Stimulated activated CD4-positive, alpha-beta T cell treated with anti-CD3 and anti-CD28 coated beads, TNF-alpha, amount 100 ng/mL, for 24 hours (primary cell): ENCODE measurements at regions not wholly inside any gene's neighbourhood (a gene's known extent, or its start where the extent isn't known, plus 50 kb on each side); places are given as distances from the start of the nearest gene placed in this dataset.

ENCODE experiments used
- DNase-seq, 3 experiments: peaks; one replicate each; pipeline ENCODE4 v3.0.0-alpha.2; 2020; ENCODE audit warnings: low read depth in 3 of 3

DNA sequence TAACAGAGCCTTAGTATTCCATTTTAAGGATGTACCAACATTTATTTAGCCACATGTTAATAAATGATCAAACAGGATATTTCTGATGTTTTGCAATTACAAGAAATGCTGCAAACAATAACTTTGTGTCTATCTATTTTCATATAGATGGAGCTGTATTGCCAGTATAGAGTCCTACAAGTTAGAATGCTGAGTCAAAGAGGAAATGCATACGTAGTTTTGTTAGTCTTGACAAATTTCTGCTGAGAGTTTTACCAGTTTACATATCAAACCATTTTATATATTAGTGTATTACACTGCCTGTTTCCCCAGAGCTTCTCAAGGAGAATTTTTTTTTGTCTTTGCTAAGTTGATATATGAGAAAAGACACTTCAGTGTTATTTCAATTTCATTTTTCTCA lies 541.7 kb downstream of the SLC16A7 start:
- no peak for DNase-seq

GRCh38 chr12:60138526-60138925 lies 542.7 kb downstream of the SLC16A7 start:
- DNase-seq: no peak

- no peak for DNase-seq
These were observed 548.6 kb downstream of the SLC16A7 start for GRCh38 chr12:60144395-60144794.

DNA sequence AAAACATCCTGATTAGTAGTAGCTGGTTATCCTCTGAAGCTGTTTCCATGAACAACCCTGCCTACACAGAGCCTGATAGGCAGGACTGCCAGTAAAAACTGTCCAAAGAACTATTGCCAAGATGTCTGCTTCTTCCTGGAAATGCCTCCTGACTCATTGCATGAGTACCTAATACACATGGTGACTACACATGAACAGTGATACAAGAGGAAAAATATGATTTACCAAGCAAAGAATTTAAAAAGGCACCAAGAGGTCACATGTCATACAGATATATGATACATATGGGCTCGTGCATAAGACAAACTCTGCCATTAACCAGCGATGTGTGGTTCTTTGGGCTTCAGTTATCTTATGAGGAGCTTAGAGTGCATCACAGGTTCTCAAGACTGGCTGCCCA lies 552.3 kb downstream of the SLC16A7 start:
- no peak for DNase-seq

- DNase-seq: no peak
These were observed 553.0 kb downstream of the SLC16A7 start for GRCh38 chr12:60148831-60149230.

GRCh38 chr12:60152756-60153155 lies 556.9 kb downstream of the SLC16A7 start:
- no peak for DNase-seq

DNA sequence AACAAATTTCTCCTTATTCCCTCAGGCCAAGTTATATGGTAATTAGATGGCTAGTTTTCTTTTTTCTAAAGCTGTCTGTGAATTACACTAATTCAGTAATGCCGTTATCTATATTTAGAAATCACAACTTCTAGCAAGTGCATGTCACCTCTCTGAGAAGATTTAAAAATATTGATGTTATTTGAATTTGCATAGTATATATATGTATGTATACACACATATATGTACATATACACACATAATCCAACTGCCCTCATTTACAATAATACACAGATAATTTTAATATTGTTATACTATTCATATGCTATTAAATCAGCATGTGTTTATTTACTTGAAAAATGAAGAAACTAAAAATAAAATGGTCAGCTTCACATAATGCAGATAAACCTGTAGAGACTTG lies 563.9 kb downstream of the SLC16A7 start:
- no peak for DNase-seq

DNA sequence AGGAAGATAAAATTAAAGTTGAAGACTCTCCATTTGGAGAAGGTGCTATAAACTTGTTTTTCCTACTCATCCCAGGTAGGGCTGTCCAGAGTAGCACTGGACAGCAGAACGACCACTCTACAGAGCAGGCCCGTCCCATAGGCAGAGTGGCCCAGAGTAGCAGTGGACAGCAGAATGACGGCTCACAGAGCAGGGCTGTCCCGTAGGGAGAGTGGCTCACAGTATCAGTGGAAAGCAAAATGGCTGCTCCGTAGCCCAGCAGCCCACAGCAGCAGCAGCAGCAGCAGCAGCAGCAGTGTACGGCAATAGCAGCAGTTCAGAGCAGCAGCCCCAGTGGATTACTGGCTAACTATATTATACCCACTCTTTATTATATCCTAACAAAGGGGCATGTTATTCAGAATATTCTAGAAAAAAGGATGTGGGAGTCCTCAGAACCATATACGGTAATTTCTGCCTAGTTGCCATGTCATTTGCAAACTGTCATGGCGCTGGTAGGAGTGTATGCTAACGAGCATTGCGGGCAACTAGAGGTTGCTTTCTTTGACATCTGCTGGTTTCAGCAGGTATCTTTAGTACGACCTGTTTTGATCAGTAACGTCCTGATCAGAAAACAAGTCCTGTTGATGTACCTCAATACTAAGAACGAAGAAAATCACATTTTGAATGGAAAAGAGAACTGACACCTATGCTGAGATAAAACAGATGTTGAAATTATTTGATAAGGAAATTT lies 567.3 kb downstream of the SLC16A7 start:
- no peak for DNase-seq

DNA sequence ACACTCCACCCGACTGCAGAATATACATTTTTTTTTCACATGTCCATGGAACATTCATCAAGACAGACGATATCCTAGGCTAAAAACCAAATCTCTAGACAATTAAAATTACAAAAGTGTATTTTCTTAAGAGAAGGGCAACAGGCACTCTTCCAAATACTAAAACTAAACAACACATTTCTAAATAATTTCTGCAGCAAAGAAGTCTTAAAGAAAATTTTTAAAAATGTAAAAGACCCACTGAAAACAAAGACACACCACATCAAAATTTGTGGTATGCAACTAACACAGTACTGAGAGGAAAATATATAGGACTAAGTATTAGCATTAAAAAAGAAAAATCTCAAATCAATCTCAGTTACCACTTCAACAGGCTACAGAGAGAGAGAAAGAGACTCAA lies 570.0 kb downstream of the SLC16A7 start:
- DNase-seq: no peak

- DNase-seq: no peak
These were observed 572.6 kb downstream of the SLC16A7 start for GRCh38 chr12:60168441-60168840.

- DNase-seq: no peak
These were observed 574.1 kb downstream of the SLC16A7 start for GRCh38 chr12:60169904-60170303.

- no peak for DNase-seq
These were observed 576.7 kb downstream of the SLC16A7 start for GRCh38 chr12:60172266-60173211.

DNA sequence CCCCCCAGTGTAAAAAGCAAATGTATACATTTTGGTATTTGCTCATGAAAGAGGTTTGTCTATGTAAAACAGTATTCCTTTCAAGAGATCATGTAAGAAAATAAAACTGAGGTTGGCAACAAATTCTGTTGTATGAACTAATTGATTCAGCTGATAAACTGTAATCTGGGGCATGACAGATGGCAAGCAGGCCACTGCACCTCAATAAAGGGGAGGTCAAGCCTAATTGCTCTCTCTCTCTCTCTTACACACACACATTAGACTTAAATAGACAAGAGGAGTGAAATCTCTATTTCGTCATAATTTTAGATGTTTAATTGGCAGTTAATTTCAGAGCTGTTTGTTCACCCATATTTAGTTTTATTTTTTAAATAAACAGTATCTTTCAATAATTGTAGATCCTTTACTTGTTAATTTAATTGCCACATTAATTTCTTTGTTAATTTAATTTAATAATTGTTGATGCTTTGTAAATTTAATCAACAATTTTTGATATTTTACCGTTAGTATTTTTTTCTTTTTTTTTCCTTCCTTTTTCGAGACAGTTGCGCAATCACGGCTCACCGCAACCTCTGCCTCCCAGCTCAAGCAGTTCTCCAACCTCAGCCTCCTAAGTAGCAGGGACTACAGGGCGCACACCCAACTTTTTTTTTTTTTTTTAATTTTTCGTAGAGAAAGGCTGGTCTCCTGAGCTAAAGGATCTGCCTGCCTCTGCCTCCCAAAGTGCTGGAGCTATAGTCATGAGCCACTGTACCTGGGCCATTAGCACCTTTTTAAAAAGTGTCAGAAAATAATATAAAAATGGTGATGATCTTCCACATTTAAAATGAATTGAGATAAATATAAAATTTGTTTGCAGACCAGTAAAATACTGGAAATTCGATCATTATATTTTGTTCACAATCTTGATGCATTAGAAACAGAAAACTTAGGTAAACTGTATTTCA lies 577.7 kb downstream of the SLC16A7 start:
- DNase-seq: no peak

DNA sequence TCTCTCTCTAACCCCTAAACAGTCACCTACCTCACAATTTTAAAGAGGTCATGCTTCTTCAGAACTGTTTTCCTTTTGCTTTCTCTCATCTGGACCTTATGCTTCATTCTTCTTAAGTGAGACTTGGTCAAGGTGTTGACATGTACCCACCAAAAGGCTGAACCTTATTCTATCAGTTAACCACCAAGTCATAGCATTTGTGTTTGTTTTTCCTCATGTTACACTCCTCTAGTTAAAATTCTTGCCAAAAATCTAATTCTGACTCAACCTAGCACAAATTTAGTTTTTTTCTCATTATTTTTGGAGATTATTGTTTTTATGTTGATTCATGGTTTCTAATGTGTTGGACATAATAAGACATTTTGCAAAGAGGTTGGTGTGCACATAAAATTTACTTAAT lies 578.6 kb downstream of the SLC16A7 start:
- DNase-seq: no peak

DNA sequence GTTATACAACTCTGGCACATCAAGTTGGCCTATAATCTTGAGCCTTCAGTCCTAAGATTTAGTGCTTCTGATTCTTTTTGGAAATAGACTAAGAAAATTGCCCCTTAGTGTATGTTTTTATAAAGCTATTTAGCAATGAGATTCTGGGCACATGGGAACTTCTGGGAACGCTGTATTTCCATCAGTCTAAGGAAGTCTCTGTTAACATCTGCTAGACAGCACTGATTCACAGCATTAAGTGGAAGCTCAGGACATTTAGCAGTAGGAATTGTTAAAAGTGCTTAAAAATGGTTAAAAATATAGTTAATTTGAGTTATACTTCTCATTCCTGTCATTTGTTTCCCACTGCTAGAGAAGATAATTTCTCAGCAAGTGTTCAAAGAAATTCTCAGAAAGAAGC lies 579.1 kb downstream of the SLC16A7 start:
- DNase-seq: no peak

DNA sequence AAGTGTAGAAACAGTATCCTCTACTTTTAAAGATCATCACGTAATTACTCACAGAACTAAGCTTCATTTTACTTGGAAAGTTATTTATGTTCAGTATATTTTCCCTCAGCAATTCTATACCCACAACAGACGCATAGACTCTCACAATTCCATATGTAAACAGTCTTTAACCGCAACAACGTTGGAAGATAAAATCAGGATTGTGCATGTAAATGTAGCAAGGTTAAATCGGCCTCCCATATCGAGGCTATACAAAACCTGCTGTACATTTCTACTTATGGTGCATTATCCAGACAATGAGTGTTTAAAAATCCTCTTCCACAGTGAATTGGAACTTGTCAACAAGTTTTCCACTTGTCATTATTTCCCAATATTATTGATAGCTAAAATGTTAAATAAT lies 581.1 kb downstream of the SLC16A7 start:
- DNase-seq: no peak

DNA sequence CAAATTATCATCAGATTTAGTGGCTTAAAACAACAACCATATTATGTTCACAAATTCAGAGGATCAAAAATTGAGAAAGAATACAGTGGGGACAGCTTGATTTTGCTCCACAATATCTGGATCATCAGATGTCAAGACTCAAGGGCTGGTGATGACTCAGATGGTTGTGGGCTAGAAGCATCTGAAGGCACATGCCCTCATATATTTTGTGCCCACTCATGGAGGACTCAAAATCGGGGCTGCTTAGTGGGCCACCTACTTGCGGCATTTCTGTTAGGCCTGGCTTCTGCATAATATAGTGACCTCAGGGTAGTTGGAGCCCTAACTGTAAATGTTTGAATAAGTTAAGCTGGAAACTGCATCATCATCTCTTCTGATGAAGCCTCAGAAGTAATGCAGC lies 584.5 kb downstream of the SLC16A7 start:
- no peak for DNase-seq

GRCh38 chr12:60182354-60182753 lies 586.5 kb downstream of the SLC16A7 start:
- no peak for DNase-seq

DNA sequence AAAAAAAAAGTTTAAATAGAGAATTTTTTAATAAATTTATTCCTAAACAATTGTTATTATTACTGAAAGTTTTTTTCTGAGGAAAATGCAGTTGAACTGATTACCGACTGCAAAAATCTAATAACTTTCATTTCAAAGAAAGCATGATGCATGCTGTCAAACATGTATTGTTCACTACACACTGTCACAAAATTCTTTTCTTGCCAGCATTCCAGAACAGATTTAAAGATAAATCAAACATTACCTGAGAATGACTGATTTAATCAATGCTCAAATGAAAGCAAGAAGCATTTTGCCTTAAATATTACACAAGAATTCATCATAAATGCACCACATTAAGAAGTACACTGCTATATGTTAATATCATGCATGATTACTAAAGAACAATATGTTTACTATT lies 588.3 kb downstream of the SLC16A7 start:
- DNase-seq: no peak

DNA sequence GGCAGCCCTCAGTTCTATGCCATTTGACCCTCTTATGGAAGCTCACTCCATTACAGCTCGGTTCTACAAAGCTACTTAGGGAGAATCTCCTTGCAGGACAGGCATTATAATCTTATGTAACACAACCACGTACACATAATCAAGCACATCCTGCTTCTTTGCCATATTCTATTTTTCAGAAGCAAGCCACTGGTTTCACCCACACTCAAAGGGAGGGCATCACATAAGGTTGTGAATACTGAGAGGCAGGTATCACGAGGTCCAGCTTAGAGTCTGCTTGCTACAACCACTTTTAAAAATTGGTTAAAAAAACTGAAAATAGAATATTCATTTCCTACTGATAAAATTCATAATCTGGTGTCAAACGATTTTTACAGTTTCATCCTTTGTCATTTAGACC lies 589.2 kb downstream of the SLC16A7 start:
- no peak for DNase-seq

- DNase-seq: no peak
These were observed 595.4 kb downstream of the SLC16A7 start for GRCh38 chr12:60191271-60191670.
